ENCODE measurements at regions not wholly inside any gene's neighbourhood (a gene's known extent, or its start where the extent isn't known, plus 50 kb on each side); places are given as distances from the start of the nearest gene placed in this dataset.
"Not testable (repeated sequence)": the region's sequence is repeated elsewhere in the genome, so short reads cannot be mapped to it uniquely, and the experiment has no call there.

DNA sequence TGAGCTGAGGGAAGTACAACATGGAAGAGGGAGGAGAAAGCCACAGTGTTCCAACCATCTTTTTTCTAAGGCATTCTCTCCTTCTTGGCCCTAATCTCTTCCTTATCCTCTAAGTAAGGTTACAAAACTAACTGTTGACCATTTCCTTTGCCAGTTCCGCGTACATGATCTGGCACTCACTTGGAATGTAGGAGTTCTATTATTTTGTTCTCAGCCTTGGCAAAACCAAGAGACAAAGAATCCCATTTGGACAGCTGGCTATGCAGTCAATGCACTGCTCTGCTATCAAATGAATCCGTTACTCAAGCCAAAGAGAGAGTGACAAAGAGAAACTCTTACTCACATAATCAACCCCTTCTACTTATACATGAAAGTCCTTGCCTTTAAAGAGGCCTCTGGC is 410.3 kb downstream of the DTWD2 start:
- no peaks in the 10 kb centered on the region for H3K9me3 ChIP-seq (ENCODE audit: control insufficient read depth, low read length, poor library complexity, severe bottlenecking)
- Mint-ChIP-seq H3K36me3 (ENCODE audit: low read depth) (no peaks in the 10 kb centered on the region), H3K4me1 (no peaks in the 10 kb centered on the region), H3K4me3 (no peak overlapping the region), H3K27ac (no peak overlapping the region), H3K27me3 (no peaks in the 10 kb centered on the region)
- DNase-seq (no peak), ATAC-seq (no peak)

DNA sequence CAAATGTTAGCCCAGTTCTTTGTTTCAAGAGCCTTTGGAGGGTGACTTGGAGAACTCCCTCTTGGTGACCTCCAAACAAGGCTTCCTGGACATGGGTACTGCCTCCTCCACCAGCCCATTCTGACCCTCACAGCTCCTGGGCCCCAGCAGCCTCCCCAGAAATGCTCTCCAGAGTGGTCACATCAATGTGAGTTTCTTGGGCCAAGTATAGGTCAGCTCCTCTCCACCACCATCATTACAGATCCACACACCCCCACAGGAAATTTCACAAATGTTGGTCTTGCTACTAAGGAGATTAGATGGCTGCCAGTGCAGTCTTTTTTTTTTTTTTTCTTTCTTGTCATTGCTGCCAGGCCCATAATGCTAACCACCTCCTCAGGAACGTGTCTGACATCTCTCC is 410.7 kb downstream of the DTWD2 start:
- no peak for DNase-seq
- Mint-ChIP-seq H3K27ac (no peak overlapping the region), H3K27me3 (no peaks in the 10 kb centered on the region), H3K4me3 (no peak overlapping the region), H3K4me1 (no peaks in the 10 kb centered on the region), H3K36me3 (ENCODE audit: low read depth) (no peaks in the 10 kb centered on the region)
- no peaks in the 10 kb centered on the region for H3K9me3 ChIP-seq (ENCODE audit: control insufficient read depth, low read length, poor library complexity, severe bottlenecking)
- ATAC-seq = no peak

DNA sequence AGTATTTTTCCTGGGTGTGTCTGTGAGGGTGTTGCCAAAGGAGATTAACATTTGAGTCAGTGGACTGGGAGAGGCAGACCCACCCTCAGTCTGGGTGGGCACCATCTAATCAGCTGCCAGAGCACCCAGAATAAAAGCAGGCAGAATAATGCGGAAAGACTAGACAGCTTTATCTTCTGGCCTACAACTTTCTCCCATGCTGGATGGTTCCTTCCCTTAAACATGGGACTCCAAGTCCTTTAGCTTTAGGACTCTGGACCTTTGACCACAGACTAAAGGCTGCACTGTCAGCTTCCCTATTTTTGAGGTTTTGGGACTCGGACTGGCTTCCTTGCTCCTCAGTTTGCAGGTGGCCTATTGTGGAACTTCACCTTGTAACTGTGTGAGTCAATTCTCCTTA is 418.1 kb downstream of the DTWD2 start:
- DNase-seq; H3K4me1 Mint-ChIP-seq; H3K36me3 Mint-ChIP-seq (ENCODE audit: low read depth); H3K27ac Mint-ChIP-seq; H3K4me3 Mint-ChIP-seq; H3K9me3 ChIP-seq (ENCODE audit: control insufficient read depth, low read length, poor library complexity, severe bottlenecking); ATAC-seq; H3K27me3 Mint-ChIP-seq: not testable (repeated sequence)

DNA sequence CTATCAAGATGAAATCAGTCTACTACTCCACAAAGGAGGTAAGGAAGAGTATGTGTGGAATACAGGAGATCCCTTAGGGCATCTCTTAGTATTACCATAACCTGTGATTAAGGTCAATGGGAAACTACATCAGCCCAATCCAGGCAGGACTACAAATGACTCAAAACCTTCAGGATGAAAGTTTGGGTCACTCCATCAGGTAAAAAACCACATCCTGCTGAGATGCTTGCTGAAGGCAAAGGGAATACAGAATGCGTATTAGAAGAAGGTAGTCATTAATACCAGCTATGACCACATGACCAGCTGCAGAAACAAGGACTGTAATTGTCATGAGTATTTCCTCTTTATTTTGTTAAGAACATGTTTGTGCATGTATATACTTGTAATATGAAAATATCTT is 418.8 kb downstream of the DTWD2 start:
- DNase-seq; H3K36me3 Mint-ChIP-seq (ENCODE audit: low read depth); H3K4me1 Mint-ChIP-seq; H3K4me3 Mint-ChIP-seq; H3K27ac Mint-ChIP-seq; H3K9me3 ChIP-seq (ENCODE audit: control insufficient read depth, low read length, poor library complexity, severe bottlenecking); ATAC-seq; H3K27me3 Mint-ChIP-seq: not testable (repeated sequence)

DNA sequence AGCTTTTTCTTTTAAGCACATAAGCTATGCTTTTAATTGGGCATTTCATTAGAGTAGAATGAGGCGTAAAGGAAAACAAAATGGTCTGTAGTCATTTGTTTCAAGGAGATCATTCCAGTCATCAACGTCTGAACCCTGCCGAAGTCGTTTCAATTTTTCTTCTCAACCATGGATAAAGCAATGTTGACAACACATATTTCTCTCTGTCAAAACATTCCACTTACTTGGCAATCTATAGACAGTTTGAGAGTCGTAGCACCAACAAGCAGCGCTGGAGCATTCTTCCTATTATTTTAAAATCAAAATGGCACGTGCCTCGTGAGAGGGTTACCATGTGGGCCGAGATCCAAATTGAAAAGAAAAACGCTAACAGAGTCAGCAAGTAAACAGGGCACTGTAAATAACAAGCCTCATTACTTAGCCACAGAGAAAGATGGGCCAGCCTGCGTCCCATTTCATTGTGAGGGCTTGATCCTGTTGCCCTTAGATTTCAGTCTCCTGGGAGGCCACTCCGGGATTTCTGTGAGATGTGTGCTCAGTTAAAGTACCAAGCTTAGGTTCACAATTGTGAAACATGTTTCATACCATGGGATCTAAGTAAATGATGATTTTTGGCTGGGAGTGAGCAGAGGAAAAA is 422.9 kb downstream of the DTWD2 start:
- no peaks in the 10 kb centered on the region for H3K9me3 ChIP-seq (ENCODE audit: control insufficient read depth, low read length, poor library complexity, severe bottlenecking)
- Mint-ChIP-seq H3K4me1 (no peaks in the 10 kb centered on the region), H3K27me3 (no peaks in the 10 kb centered on the region), H3K27ac (no peak overlapping the region), H3K4me3 (no peak overlapping the region), H3K36me3 (ENCODE audit: low read depth) (no peaks in the 10 kb centered on the region)
- no peak for ATAC-seq
- DNase-seq = no peak

DNA sequence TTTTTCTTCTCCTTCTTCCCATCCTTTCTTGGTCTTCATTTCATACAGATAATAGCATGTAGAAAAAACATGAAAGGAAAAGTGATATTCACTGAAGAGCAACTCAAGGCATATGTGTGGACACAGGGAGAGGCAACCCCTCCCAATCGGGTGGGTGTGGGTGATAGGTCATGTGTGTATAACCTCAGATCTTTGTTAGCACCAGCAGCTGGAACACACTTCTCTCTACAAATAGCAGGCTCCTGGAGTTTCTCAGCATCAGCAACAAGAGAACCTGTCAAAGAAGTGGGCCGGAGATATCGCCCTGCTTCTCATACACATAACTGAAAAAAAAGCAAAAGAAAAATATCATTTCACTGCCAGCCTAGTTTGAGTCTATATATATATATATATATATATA is 426.4 kb downstream of the DTWD2 start:
- H3K9me3 ChIP-seq (ENCODE audit: control insufficient read depth, low read length, poor library complexity, severe bottlenecking) = no peaks in the 10 kb centered on the region
- no peak for DNase-seq
- no peak for ATAC-seq
- no peak overlapping the region for H3K27ac Mint-ChIP-seq
- no peak overlapping the region for H3K4me3 Mint-ChIP-seq
- no peaks in the 10 kb centered on the region for H3K4me1 Mint-ChIP-seq
- no peaks in the 10 kb centered on the region for H3K27me3 Mint-ChIP-seq
- H3K36me3 Mint-ChIP-seq (ENCODE audit: low read depth) = no peaks in the 10 kb centered on the region

DNA sequence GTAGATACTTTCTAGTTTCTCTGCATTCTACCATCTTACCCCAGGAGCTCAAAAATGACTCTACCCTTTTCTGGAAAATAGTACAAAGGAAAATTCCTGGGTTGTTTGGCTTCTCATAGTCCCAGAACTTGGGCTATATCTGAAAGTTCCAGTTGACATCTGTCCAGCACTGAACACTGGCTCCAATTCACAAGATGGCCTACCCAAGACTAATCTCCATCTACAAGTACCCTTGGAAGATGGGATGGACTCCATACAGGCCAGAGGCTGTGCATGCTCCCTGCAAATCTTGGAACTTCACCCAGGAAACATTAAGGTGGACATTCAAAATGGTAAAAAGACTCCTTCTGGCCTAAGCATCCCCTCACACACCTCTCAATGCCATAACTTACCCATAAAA is 427.1 kb downstream of the DTWD2 start:
- DNase-seq = no peak
- no peaks in the 10 kb centered on the region for H3K27me3 Mint-ChIP-seq
- H3K27ac Mint-ChIP-seq = no peak overlapping the region
- H3K9me3 ChIP-seq (ENCODE audit: control insufficient read depth, low read length, poor library complexity, severe bottlenecking) = no peaks in the 10 kb centered on the region
- no peak overlapping the region for H3K4me3 Mint-ChIP-seq
- H3K36me3 Mint-ChIP-seq (ENCODE audit: low read depth) = no peaks in the 10 kb centered on the region
- no peaks in the 10 kb centered on the region for H3K4me1 Mint-ChIP-seq
- no peak for ATAC-seq

DNA sequence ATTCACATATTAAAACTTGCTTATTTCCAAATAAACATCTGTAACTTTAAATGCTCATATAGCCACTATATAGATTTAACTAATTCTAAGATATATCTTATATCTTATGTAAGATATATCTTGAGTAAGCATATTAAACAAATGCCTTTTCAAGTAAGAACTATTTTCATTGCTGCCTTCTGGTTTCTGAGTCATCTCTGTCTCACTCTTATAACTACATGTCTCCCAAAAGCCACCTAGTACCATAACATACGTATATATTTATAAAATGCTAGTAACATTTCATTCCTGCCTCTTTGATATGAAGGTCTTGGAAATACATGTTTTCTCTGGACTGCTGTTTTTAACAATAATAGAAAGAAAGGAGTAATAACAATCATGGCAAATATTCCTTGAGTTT is 429.5 kb downstream of the DTWD2 start:
- Mint-ChIP-seq H3K27me3 (no peaks in the 10 kb centered on the region), H3K27ac (no peak overlapping the region), H3K36me3 (ENCODE audit: low read depth) (no peaks in the 10 kb centered on the region), H3K4me1 (no peaks in the 10 kb centered on the region), H3K4me3 (no peak overlapping the region)
- ATAC-seq = no peak
- no peak for DNase-seq
- H3K9me3 ChIP-seq (ENCODE audit: control insufficient read depth, low read length, poor library complexity, severe bottlenecking) = no peaks in the 10 kb centered on the region

DNA sequence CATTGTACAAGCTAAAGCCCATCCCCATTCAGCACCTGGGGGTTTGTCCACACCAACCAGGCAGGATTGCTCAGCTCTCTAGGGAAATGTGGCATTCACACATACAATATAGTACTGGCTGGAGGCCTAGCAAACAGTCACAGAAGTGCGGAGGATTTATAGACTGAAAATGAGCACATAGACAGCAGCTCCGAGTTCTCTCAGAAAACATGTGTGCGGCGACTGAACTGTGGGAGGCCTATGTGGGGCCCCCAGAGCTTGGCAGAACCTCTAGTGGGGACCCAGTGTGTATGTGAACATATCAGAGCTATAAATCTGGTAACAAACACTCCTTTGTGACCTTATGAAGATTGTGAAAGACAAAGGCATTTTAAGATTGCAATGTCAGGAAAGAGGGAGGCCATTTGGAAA is 431.1 kb downstream of the DTWD2 start:
- Mint-ChIP-seq H3K27ac (no peak overlapping the region), H3K27me3 (no peaks in the 10 kb centered on the region), H3K4me3 (no peak overlapping the region), H3K36me3 (ENCODE audit: low read depth) (no peaks in the 10 kb centered on the region), H3K4me1 (no peaks in the 10 kb centered on the region)
- H3K9me3 ChIP-seq (ENCODE audit: control insufficient read depth, low read length, poor library complexity, severe bottlenecking) = no peaks in the 10 kb centered on the region
- DNase-seq = no peak
- no peak for ATAC-seq

DNA sequence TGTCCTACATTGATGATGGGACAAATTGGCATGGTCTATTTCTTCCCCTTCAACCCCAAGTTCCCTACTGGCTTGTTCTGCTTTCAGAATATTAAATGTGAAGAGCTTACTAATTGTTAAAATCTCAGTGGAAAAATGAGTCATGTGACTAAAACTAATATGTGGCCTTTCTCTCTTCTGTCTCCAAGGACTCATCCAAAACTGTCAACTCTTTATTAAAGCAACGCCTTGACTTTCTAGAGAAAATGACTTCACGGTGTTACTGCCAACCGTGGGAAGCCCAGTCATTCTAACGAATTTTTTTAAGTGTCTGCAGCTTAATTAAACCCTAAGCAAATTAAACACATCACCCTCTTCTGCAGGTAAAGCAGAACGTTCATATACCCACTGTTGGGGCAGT is 431.6 kb downstream of the DTWD2 start:
- ATAC-seq (no peak), DNase-seq (no peak)
- H3K4me3 Mint-ChIP-seq = no peak overlapping the region
- no peak overlapping the region for H3K27ac Mint-ChIP-seq
- no peaks in the 10 kb centered on the region for H3K4me1 Mint-ChIP-seq
- no peaks in the 10 kb centered on the region for H3K9me3 ChIP-seq (ENCODE audit: control insufficient read depth, low read length, poor library complexity, severe bottlenecking)
- H3K36me3 Mint-ChIP-seq (ENCODE audit: low read depth) = no peaks in the 10 kb centered on the region
- H3K27me3 Mint-ChIP-seq = no peaks in the 10 kb centered on the region

DNA sequence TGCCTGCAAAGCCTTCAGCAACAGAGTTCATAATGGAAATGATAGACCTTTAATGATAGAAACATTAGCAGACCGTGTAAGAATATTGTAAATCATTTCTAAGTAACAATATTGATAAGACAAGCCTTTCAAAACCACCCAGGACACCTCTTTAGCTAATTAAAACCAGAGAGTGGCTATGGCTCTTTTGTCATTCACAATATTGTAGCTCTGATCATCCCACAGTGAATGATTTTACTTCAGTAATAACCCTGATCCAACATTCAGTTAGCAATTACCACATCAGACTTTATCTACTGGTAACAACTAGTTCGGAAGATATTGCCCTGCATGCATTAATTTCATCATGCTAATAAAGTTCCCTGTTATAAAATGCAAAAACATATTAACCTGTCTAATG is 432.6 kb downstream of the DTWD2 start:
- H3K4me3 Mint-ChIP-seq = no peak overlapping the region
- H3K36me3 Mint-ChIP-seq (ENCODE audit: low read depth) = no peaks in the 10 kb centered on the region
- DNase-seq (no peak), ATAC-seq (no peak)
- no peaks in the 10 kb centered on the region for H3K9me3 ChIP-seq (ENCODE audit: control insufficient read depth, low read length, poor library complexity, severe bottlenecking)
- no peaks in the 10 kb centered on the region for H3K4me1 Mint-ChIP-seq
- H3K27ac Mint-ChIP-seq = no peak overlapping the region
- H3K27me3 Mint-ChIP-seq = no peaks in the 10 kb centered on the region

DNA sequence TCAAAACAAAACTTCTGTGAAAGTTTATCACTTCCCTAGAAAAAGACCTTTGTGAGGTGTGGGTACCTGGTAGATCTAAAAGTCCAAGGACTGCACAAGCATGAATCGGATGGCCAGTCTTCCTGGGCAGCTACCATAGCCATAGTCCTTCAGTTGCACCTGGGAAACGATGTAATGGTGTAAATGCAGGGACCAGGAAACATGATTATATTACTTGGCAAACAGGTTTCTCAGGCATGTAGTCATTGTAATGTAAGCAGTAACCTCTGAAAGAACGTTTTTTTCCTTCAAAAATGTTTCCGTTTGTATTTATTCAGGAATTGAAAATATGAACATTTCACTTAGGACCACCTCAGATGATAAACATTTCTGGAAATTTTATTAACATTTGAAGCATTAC is 433.4 kb downstream of the DTWD2 start:
- no peaks in the 10 kb centered on the region for H3K9me3 ChIP-seq (ENCODE audit: control insufficient read depth, low read length, poor library complexity, severe bottlenecking)
- Mint-ChIP-seq H3K27me3 (peaks cover 7% of the 10 kb centered on the region), H3K27ac (no peak overlapping the region), H3K36me3 (ENCODE audit: low read depth) (no peaks in the 10 kb centered on the region), H3K4me3 (no peak overlapping the region), H3K4me1 (no peaks in the 10 kb centered on the region)
- DNase-seq = no peak
- ATAC-seq = no peak

DNA sequence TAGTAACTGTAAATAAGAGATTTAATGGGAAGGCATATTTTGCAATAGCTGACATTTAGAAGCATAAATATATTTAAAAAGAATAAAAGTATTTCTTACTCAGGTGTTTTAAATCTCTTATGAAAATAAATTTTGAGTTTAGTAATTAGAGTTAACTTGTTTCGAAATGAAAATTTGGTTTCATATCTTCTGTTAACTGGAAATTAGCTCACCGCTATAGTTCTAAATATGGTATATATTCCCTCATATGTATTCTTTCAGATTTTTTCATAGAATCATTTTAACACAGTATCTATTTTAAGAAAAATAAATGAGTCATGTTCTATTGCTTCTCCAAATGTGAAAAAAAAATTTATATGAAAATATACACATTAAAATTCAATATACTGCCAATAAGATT is 434.1 kb downstream of the DTWD2 start:
- H3K4me3 Mint-ChIP-seq = no peak overlapping the region
- peaks cover 7% of the 10 kb centered on the region for H3K27me3 Mint-ChIP-seq
- no peak for DNase-seq
- no peaks in the 10 kb centered on the region for H3K9me3 ChIP-seq (ENCODE audit: control insufficient read depth, low read length, poor library complexity, severe bottlenecking)
- ATAC-seq = no peak
- H3K36me3 Mint-ChIP-seq (ENCODE audit: low read depth) = no peaks in the 10 kb centered on the region
- H3K4me1 Mint-ChIP-seq = no peaks in the 10 kb centered on the region
- H3K27ac Mint-ChIP-seq = no peak overlapping the region

DNA sequence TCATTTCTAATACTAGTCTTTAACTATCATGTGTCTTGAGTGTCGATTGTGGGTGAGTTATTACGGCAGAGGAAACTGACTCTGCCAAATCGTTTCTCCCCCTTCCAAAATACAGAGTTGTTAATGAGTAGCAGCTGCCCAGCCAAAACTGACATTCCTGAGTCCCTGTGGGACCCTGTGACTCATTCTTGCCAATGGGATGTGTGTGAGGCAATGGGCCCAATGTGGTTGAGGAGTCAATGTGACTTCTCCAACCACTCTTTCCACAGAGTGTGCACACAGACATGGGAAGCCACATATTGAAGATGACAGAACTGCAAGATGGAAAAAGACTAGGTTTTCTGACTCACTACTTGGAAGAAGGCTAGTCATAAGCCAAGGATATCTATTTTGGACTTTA is 434.7 kb downstream of the DTWD2 start:
- Mint-ChIP-seq H3K36me3 (ENCODE audit: low read depth) (no peaks in the 10 kb centered on the region), H3K4me3 (no peak overlapping the region), H3K27ac (no peak overlapping the region), H3K4me1 (no peaks in the 10 kb centered on the region), H3K27me3 (peaks cover 7% of the 10 kb centered on the region)
- no peaks in the 10 kb centered on the region for H3K9me3 ChIP-seq (ENCODE audit: control insufficient read depth, low read length, poor library complexity, severe bottlenecking)
- DNase-seq (no peak), ATAC-seq (no peak)

All from T-helper 17 cell (primary cell).